IMR-90 (cell line): ENCODE measurements at regions not wholly inside any gene's neighbourhood (a gene's known extent, or its start where the extent isn't known, plus 50 kb on each side); places are given as distances from the start of the nearest gene placed in this dataset.

Experiments
- ATAC-seq: fragments of 200-7000 bp; cut with Tn5 transposase; 2 replicates; pipeline ENCODE4 v1.9.1; 2020; ENCODE audit warnings: low read depth, mild to moderate bottlenecking, moderate library complexity
- BruUV-seq: library from RNA; stranded (reverse); fragments of 400-500 nt; replicated peaks from 2 replicates; lab custom pipeline; 2021; lab: Mats Ljungman, UMichigan
- CTCF ChIA-PET: fragments of 300-600 bp; formaldehyde crosslinking; extraction: SDS; loops from one replicate; lab custom pipeline; 2021; ENCODE audit warnings: antibody characterized with exemption; lab: Yijun Ruan, JAX
- POLR2A ChIA-PET: fragments of 300-600 bp; sonication (Branson Sonifier 250); formaldehyde crosslinking; loops from one replicate; lab custom pipeline; 2022; ENCODE audit warnings: antibody characterized with exemption; ENCODE audit not compliant: unreplicated experiment; lab: Charles Lee
- DNase-seq: peaks from one replicate; pipeline ENCODE4 v3.0.0; 2013
- H2AFZ ChIP-seq: replicated peaks from 2 replicates; pipeline ENCODE3; 2013; ENCODE audit warnings: low read length, mild to moderate bottlenecking; ENCODE audit not compliant: poor library complexity
- H2AK5ac ChIP-seq: 2 replicates; pipeline ENCODE4 v1.6.1; 2013; ENCODE audit warnings: low read depth, low read length, inconsistent platforms
- H2AK9ac ChIP-seq: replicated peaks from 2 replicates; pipeline ENCODE3; 2013; ENCODE audit warnings: mild to moderate bottlenecking, low read depth, low read length, moderate library complexity; ENCODE audit not compliant: poor library complexity
- H2BK120ac ChIP-seq: 2 replicates; pipeline ENCODE4 v1.6.1; 2013; ENCODE audit warnings: low read depth, low read length, inconsistent platforms
- H2BK15ac ChIP-seq: 3 replicates; pipeline ENCODE4 v1.6.1; 2013; ENCODE audit warnings: low read depth, low read length, inconsistent platforms
- H2BK20ac ChIP-seq: 2 replicates; pipeline ENCODE4 v1.6.1; 2013; ENCODE audit warnings: low read depth, mild to moderate bottlenecking, inconsistent platforms, low read length, moderate library complexity
- H2BK5ac ChIP-seq: 2 replicates; pipeline ENCODE4 v1.6.1; 2013; ENCODE audit warnings: mild to moderate bottlenecking, low read depth, low read length, inconsistent platforms; ENCODE audit not compliant: poor library complexity, severe bottlenecking
- H3K14ac ChIP-seq: replicated peaks from 2 replicates; pipeline ENCODE4 v1.6.1; 2013; ENCODE audit warnings: low read depth, low read length, inconsistent platforms
- H3K18ac ChIP-seq: 2 replicates; pipeline ENCODE4 v1.6.1; 2013; ENCODE audit warnings: low read depth, low read length, control low read depth
- H3K23ac ChIP-seq: 2 replicates; pipeline ENCODE4 v1.6.1; 2013; ENCODE audit warnings: low read depth, low read length, inconsistent platforms
- H3K27ac ChIP-seq: 2 replicates; pipeline ENCODE4 v1.5.1; 2013; ENCODE audit warnings: mild to moderate bottlenecking, control low read depth, low read length; ENCODE audit not compliant: insufficient read depth
- H3K27me3 ChIP-seq: 2 replicates; pipeline ENCODE4 v1.6.1; 2013; ENCODE audit warnings: low read length; ENCODE audit not compliant: control insufficient read depth, insufficient read depth
- H3K36me3 ChIP-seq: 2 replicates; pipeline ENCODE4 v1.6.1; 2013; ENCODE audit warnings: low read length, mixed read lengths; ENCODE audit not compliant: control insufficient read depth, insufficient read depth
- H3K4ac ChIP-seq: 2 replicates; pipeline ENCODE4 v1.6.1; 2013; ENCODE audit warnings: low read depth, low read length, inconsistent platforms
- H3K4me1 ChIP-seq: 2 replicates; pipeline ENCODE4 v1.6.1; 2013; ENCODE audit warnings: low read length, mixed read lengths; ENCODE audit not compliant: control insufficient read depth, insufficient read depth
- H3K4me2 ChIP-seq: 2 replicates; pipeline ENCODE4 v1.6.1; 2013; ENCODE audit warnings: low read depth, mild to moderate bottlenecking, control low read depth, low read length, moderate library complexity
- H3K4me3 ChIP-seq: 2 replicates; pipeline ENCODE4 v1.5.1; 2013; ENCODE audit warnings: low read depth, mild to moderate bottlenecking, control low read depth, low read length, moderate library complexity; ENCODE audit not compliant: insufficient read depth
- H3K56ac ChIP-seq: 2 replicates; pipeline ENCODE4 v1.6.1; 2013; ENCODE audit warnings: low read length, inconsistent platforms; ENCODE audit not compliant: insufficient read depth; ENCODE audit errors: extremely low read depth
- H3K79me1 ChIP-seq, 2 experiments: 2 replicates each; pipeline ENCODE4 v1.6.1; 2013; ENCODE audit warnings: low read length in 2 of 2, inconsistent platforms in 1 of 2, low read depth in 1 of 2
- H3K9ac ChIP-seq: 2 replicates; pipeline ENCODE4 v1.6.1; 2013; ENCODE audit warnings: low read depth, low read length, control low read depth
- H3K9me1 ChIP-seq: 2 replicates; pipeline ENCODE4 v1.6.1; 2013; ENCODE audit warnings: low read length, inconsistent platforms; ENCODE audit not compliant: insufficient read depth
- H3K9me3 ChIP-seq: 2 replicates; pipeline ENCODE4 v1.6.1; 2013; ENCODE audit warnings: low read length; ENCODE audit not compliant: control insufficient read depth, insufficient read depth
- H4K20me1 ChIP-seq: 2 replicates; pipeline ENCODE4 v1.6.1; 2013; ENCODE audit warnings: low read length, inconsistent platforms; ENCODE audit not compliant: insufficient read depth
- H4K5ac ChIP-seq: 2 replicates; pipeline ENCODE4 v1.6.1; 2013; ENCODE audit warnings: mild to moderate bottlenecking, low read depth, low read length, control low read depth
- H4K8ac ChIP-seq, 2 experiments: 2 replicates each; pipeline ENCODE4 v1.6.1; 2013; ENCODE audit warnings: low read depth in 2 of 2, low read length in 2 of 2, control low read depth in 1 of 2, inconsistent platforms in 1 of 2
- H4K91ac ChIP-seq: 2 replicates; pipeline ENCODE4 v1.6.1; 2013; ENCODE audit warnings: low read depth, low read length, inconsistent platforms; ENCODE audit not compliant: insufficient read depth
- CEBPB ChIP-seq: IDR thresholded peaks from 2 replicates; pipeline ENCODE4 v1.6.1; 2012; ENCODE audit warnings: low read depth, low read length, improper control_type of control experiment
- CHD1 ChIP-seq: IDR thresholded peaks from 2 replicates; pipeline ENCODE4 v1.6.1; 2012; ENCODE audit warnings: low read depth, low read length, improper control_type of control experiment
- FOS ChIP-seq: fragments of 150-350 bp; IDR thresholded peaks from 2 replicates; pipeline ENCODE4 v1.6.1; 2016; ENCODE audit warnings: low read depth, low read length
- MAFK ChIP-seq: IDR thresholded peaks from 2 replicates; pipeline ENCODE4 v1.6.1; 2012; ENCODE audit warnings: low read depth, low read length, improper control_type of control experiment
- MAZ ChIP-seq: IDR thresholded peaks from 2 replicates; pipeline ENCODE4 v1.6.1; 2012; ENCODE audit warnings: low read depth, mild to moderate bottlenecking, low read length, improper control_type of control experiment, moderate library complexity, borderline replicate concordance
- MXI1 ChIP-seq: IDR thresholded peaks from 2 replicates; pipeline ENCODE4 v1.6.1; 2012; ENCODE audit warnings: low read depth, mild to moderate bottlenecking, low read length, moderate library complexity, borderline replicate concordance
- NFE2L2 ChIP-seq: fragments of 150-350 bp; IDR thresholded peaks from 2 replicates; pipeline ENCODE4 v1.6.1; 2016; ENCODE audit warnings: low read depth, mild to moderate bottlenecking, low read length
- POLR2A ChIP-seq: IDR thresholded peaks from 2 replicates; pipeline ENCODE4 v1.6.1; 2012; ENCODE audit warnings: mild to moderate bottlenecking, low read depth, low read length
- RAD21 ChIP-seq: IDR thresholded peaks from 2 replicates; pipeline ENCODE4 v1.6.1; 2012; ENCODE audit warnings: low read length, improper control_type of control experiment
- RCOR1 ChIP-seq: IDR thresholded peaks from 2 replicates; pipeline ENCODE4 v1.6.1; 2012; ENCODE audit warnings: mild to moderate bottlenecking, low read length, improper control_type of control experiment; ENCODE audit not compliant: insufficient replicate concordance
- SMC3 ChIP-seq: fragments of 150-350 bp; IDR thresholded peaks from 2 replicates; pipeline ENCODE4 v1.6.1; 2016; ENCODE audit warnings: low read depth, mild to moderate bottlenecking, antibody characterized with exemption, low read length, moderate library complexity
- WGBS, 2 experiments: methylation state at CpG; one replicate each; pipeline versions ENCODE4 v1.1.5 to v1.1.7; 2013; ENCODE audit warnings: missing lambda C conversion rate in 2 of 2; ENCODE audit not compliant: insufficient read length in 1 of 2; ENCODE audit errors: extremely low coverage in 2 of 2; 5-methylcytosine and 5-hydroxymethylcytosine counted together
- dilution Hi-C: fragments of 300-500 bp; cut with HindIII; formaldehyde crosslinking; loops from one replicate; pipeline ENCODE4 v1.14.3; 2018; ENCODE audit warnings: low sequenced_read_pairs; ENCODE audit not compliant: unreplicated experiment
- in situ Hi-C: fragments of 300-500 bp; cut with MboI; formaldehyde crosslinking; loops from 3 replicates; pipeline ENCODE4 v1.14.3; 2019; ENCODE audit warnings: low sequenced_read_pairs, inconsistent platforms, mixed read lengths
- intact Hi-C: fragments of 100-400 bp; cut with micrococcal nuclease; formaldehyde crosslinking; loops from 2 replicates; pipeline ENCODE4 v1.10.0; 2022
- TF ChIP-seq, protein P1 (sequence below): conservative IDR thresholded peaks from 2 replicates; pipeline ENCODE4 v1.5.1; 2012; ENCODE audit warnings: mild to moderate bottlenecking, low read depth, low read length, improper control_type of control experiment
- TF ChIP-seq, protein P2 (sequence below): fragments of 150-350 bp; IDR thresholded peaks from 2 replicates; pipeline ENCODE4 v1.6.1; 2016; ENCODE audit warnings: low read depth, mild to moderate bottlenecking, low read length, moderate library complexity, borderline replicate concordance
- TF ChIP-seq, protein P3 (sequence below): fragments of 150-350 bp; IDR thresholded peaks from 2 replicates; pipeline ENCODE4 v1.6.1; 2017; ENCODE audit warnings: mild to moderate bottlenecking, antibody characterized with exemption, low read length, low read depth

DNA sequence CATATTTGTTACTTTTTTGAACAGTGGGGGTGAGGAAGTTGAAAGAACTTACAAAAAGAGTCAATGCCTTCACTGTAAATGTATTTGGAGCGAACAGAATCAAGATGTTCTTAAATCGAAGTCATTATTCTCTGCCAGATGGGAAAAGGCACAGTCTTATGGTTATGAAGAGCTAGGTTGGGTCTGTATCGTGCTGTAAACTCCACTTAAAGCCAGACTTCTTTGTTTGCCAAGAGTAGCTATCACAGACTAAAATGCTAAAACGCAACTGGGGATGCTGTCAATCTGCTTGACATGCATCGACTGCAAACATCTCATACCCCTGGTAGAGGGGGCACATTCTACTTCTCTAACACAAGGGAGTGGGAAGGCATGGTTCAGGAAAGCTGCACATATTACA, 160.4 kb downstream of the DACT1 start:
- TF ChIP-seq RCOR1 (no peak), MAFK (no peak), MAZ (no peak), POLR2A (no peak), RAD21 (no peak), MXI1 (no peak), SMC3 (no peak), FOS (no peak), CEBPB (no peak), CHD1 (no peak), NFE2L2 (no peak)
- TF ChIP-seq, protein P1, sequence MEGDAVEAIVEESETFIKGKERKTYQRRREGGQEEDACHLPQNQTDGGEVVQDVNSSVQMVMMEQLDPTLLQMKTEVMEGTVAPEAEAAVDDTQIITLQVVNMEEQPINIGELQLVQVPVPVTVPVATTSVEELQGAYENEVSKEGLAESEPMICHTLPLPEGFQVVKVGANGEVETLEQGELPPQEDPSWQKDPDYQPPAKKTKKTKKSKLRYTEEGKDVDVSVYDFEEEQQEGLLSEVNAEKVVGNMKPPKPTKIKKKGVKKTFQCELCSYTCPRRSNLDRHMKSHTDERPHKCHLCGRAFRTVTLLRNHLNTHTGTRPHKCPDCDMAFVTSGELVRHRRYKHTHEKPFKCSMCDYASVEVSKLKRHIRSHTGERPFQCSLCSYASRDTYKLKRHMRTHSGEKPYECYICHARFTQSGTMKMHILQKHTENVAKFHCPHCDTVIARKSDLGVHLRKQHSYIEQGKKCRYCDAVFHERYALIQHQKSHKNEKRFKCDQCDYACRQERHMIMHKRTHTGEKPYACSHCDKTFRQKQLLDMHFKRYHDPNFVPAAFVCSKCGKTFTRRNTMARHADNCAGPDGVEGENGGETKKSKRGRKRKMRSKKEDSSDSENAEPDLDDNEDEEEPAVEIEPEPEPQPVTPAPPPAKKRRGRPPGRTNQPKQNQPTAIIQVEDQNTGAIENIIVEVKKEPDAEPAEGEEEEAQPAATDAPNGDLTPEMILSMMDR: no peak
- TF ChIP-seq, protein P2, sequence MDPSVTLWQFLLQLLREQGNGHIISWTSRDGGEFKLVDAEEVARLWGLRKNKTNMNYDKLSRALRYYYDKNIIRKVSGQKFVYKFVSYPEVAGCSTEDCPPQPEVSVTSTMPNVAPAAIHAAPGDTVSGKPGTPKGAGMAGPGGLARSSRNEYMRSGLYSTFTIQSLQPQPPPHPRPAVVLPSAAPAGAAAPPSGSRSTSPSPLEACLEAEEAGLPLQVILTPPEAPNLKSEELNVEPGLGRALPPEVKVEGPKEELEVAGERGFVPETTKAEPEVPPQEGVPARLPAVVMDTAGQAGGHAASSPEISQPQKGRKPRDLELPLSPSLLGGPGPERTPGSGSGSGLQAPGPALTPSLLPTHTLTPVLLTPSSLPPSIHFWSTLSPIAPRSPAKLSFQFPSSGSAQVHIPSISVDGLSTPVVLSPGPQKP: no peak
- TF ChIP-seq, protein P3, sequence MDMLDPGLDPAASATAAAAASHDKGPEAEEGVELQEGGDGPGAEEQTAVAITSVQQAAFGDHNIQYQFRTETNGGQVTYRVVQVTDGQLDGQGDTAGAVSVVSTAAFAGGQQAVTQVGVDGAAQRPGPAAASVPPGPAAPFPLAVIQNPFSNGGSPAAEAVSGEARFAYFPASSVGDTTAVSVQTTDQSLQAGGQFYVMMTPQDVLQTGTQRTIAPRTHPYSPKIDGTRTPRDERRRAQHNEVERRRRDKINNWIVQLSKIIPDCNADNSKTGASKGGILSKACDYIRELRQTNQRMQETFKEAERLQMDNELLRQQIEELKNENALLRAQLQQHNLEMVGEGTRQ: no peak

More for the DNA sequence above, 160.4 kb downstream of the DACT1 start:
- ChIA-PET POLR2A (no interaction called here), CTCF (interaction anchor here (0.6 kb wide), 1 partner anchor 1552 kb away, joined by 4 read pairs; no protein-coding TSS in a partner anchor)
- Histone ChIP-seq H2AK5ac (no peak overlapping the region), H3K27me3 (peaks cover 15% of the 10 kb centered on the region), H2BK120ac (no peak overlapping the region), H4K8ac (no peak overlapping the region), H4K20me1 (no peaks in the 10 kb centered on the region), H2BK15ac (no peak overlapping the region), H3K4ac (no peak overlapping the region), H3K9ac (no peak overlapping the region), H2AFZ (no peak overlapping the region), H3K56ac (no peak overlapping the region), H3K9me3 (0 out of 2 replicates have a peak, but pooled peaks cover 2% of the 10 kb centered on the region), H4K5ac (no peak overlapping the region), H4K91ac (no peak overlapping the region), H3K27ac (no peak overlapping the region), H2BK20ac (no peak overlapping the region), H2AK9ac (no peak overlapping the region), H3K4me1 (peaks cover 2% of the 10 kb centered on the region; the same call in 1 of the 2 replicates), H3K14ac (no peak overlapping the region), H3K23ac (no peak overlapping the region), H3K79me1 (no peaks in the 10 kb centered on the region), H3K18ac (no peak overlapping the region), H3K9me1 (no peaks in the 10 kb centered on the region), H3K4me3 (no peak overlapping the region), H2BK5ac (no peak overlapping the region), H3K36me3 (no peaks in the 10 kb centered on the region), H3K4me2 (no peak overlapping the region)
- no TSS peak for BruUV-seq
- dilution Hi-C loops (no loop called here), intact Hi-C loops (no loop called here), in situ Hi-C loops (no loop called here)
- DNase-seq: no peak
- no CpG with 5 or more reads among the region's 5 CpGs for WGBS, 2 experiments
- no peak for ATAC-seq
